Psoas muscle (tissue), 7 donors: ENCODE measurements at regions not wholly inside any gene's neighbourhood (a gene's known extent, or its start where the extent isn't known, plus 50 kb on each side); places are given as distances from the start of the nearest gene placed in this dataset.
"Not testable (repeated sequence)": the region's sequence is repeated elsewhere in the genome, so short reads cannot be mapped to it uniquely, and the experiment has no call there.

Experiments used
- ATAC-seq, 4 donors: fragments of 200-7000 bp; cut with Tn5 transposase; one replicate each; pipeline ENCODE4 v1.9.1; 2020; ENCODE audit warnings: moderate library complexity in 3 of 4, mild to moderate bottlenecking in 2 of 4
- DNase-seq, 2 donors: peaks; one replicate each; pipeline ENCODE4 v3.0.0-alpha.2; 2020
- H3K27ac ChIP-seq: fragments of 200-600 bp; one replicate; pipeline ENCODE4 v1.8.0; 2022
- H3K27me3 ChIP-seq, 3 donors: fragments of 200-600 bp in 1 of 3; one replicate each; pipeline versions ENCODE4 v1.6.1 to v1.8.0; 2013 to 2022; ENCODE audit warnings: low read length in 2 of 3, mild to moderate bottlenecking in 2 of 3, moderate library complexity in 1 of 3; ENCODE audit not compliant: insufficient read depth in 3 of 3
- H3K36me3 ChIP-seq, 2 donors: fragments of 200-600 bp in 1 of 2; one replicate each; pipeline versions ENCODE4 v1.6.1 to v1.8.0; 2013 to 2022; ENCODE audit warnings: low read depth in 1 of 2, mild to moderate bottlenecking in 1 of 2, moderate library complexity in 1 of 2; ENCODE audit not compliant: insufficient read depth in 1 of 2
- H3K4me1 ChIP-seq: fragments of 200-600 bp; one replicate; pipeline ENCODE4 v1.8.0; 2022
- H3K4me3 ChIP-seq: fragments of 200-600 bp; one replicate; pipeline ENCODE4 v1.8.0; 2022; ENCODE audit warnings: mild to moderate bottlenecking
- H3K9me3 ChIP-seq: fragments of 200-600 bp; one replicate; pipeline ENCODE4 v1.8.0; 2022
- CTCF ChIP-seq: fragments of 200-600 bp; IDR thresholded peaks from one replicate; pipeline ENCODE4 v1.8.0; 2022; ENCODE audit warnings: antibody characterized with exemption
- WGBS, 3 donors: extraction: QIAGEN DNeasy Blood & Tissue Kit; methylation state at CpG; one replicate each; pipeline versions ENCODE4 v1.1.6 to v1.1.7; 2013; 5-methylcytosine and 5-hydroxymethylcytosine counted together
- intact Hi-C, 2 donors: fragments of 100-400 bp; cut with DNase I; formaldehyde crosslinking; loops; one replicate each; pipeline versions ENCODE4 v1.11.0 to v1.14.2; 2022
- donor health status: healthy with polysubstance abuse.
- donor health status: DM: no; HTN: no; CAD: no; lungs with moderate emphysema.
- donor health status: Bipolar disorder and iron deficiency.
- donor health status: healthy.
- donor health status: DM: yes; HTN: yes; CAD: no.
- donor health status: DM: no; HTN: no; CAD: no.
- donor health status: DM: yes; HTN: yes; CAD: no.

DNA sequence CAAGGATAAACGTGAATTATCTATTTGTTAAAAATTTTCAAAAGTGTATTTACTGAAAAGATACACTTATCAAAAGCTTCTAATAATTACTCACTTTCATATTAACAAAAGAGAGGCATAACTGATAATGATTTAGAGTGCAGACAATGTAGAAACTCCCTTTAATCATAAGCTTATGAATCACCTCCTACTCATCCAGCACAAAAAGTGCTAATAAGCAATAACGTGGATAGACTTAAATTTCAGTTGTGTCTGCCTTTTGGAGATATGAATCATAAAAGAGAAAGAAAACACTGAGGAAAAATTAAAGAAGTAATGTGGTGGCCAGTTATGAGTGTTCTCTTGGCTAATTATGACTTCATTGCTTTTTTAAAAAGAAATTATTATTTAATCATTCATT lies 827.6 kb upstream of the B3GALT2 start:
- 64 to 71% (median 66%) methylated on average over 2 of the region's 2 CpGs for WGBS, 3 donors
- Histone ChIP-seq H3K36me3 (no peaks in the 10 kb centered on the region), H3K27me3 (no peaks in the 10 kb centered on the region), H3K27ac (no peak overlapping the region), H3K4me3 (no peak overlapping the region), H3K4me1 (no peaks in the 10 kb centered on the region), H3K9me3 (no peaks in the 10 kb centered on the region)
- ATAC-seq (no peak), DNase-seq (no peak)
- intact Hi-C loops: no loop called here
- TF ChIP-seq CTCF: no peak

GRCh38 chr1:194013561-194013960 lies 827.1 kb upstream of the B3GALT2 start:
- no peak for TF ChIP-seq CTCF
- ATAC-seq: no peak

DNA sequence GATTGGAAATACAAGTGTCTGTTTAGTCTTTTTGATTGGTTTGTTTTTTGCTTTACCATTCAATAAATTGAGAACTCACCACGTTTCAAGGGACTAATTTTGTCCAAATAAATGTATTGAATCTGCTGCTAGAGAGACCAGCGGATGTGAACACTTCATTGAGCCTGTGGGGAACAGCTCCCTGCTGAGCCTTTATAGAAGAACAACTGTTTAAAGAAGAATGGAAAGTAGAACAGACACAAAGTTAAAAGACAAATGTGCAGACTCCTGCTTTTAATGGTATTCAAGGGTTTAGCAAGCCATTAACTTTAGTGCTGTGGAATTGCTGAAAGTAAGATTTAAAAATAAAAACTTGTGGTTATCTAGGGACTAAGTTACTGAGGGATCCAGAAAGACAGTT lies 817.7 kb upstream of the B3GALT2 start:
- intact Hi-C loops: no loop called here
- no peak for ATAC-seq
- Histone ChIP-seq H3K4me1 (no peaks in the 10 kb centered on the region), H3K36me3 (no peaks in the 10 kb centered on the region), H3K4me3 (no peak overlapping the region), H3K27ac (no peak overlapping the region), H3K9me3 (no peaks in the 10 kb centered on the region), H3K27me3 (no peaks in the 10 kb centered on the region)
- TF ChIP-seq CTCF: no peak
- no peak for DNase-seq
- WGBS, 3 donors: 46 to 50% (median 49%) methylated on average over 2 of the region's 2 CpGs

More at GRCh38 chr1:194013561-194013960, 827.1 kb upstream of the B3GALT2 start:
- Histone ChIP-seq H3K4me1 (no peaks in the 10 kb centered on the region), H3K4me3 (no peak overlapping the region), H3K36me3 (no peaks in the 10 kb centered on the region), H3K9me3 (no peaks in the 10 kb centered on the region), H3K27ac (no peak overlapping the region), H3K27me3 (no peaks in the 10 kb centered on the region)
- 73 to 78% (median 74%) methylated on average over 2 of the region's 2 CpGs for WGBS, 3 donors
- no peak for DNase-seq
- intact Hi-C loops: no loop called here

DNA sequence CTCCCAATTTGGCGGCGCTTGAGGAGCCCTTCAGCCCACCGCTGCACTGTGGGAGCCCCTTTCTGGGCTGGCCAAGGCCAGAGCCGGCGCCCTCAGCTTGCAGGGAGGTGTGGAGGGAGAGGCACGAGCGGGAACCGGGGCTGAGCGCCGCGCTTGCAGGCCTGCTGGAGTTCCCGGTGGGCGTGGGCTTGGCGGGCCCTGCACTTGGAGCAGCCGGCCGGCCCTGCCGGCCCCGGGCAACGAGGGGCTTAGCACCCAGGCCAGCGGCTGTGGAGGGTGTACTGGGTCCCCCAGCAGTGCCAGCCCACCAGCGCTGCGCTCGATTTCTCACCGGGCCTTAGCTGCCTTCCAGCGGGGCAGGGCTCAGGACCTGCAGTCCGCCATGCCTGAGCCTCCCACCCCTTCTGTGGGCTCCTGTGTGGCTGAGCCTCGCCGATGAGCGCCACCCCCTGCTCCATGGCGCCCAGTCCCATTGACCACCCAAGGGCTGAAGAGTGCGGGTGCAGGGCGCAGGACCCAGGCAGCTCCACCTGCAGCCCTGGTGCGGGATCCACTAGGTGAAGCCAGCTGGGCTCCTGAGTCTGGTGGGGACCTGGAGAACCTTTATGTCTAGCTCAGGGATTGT lies 815.4 kb upstream of the B3GALT2 start:
- DNase-seq, H3K27me3 ChIP-seq, H3K27ac ChIP-seq, H3K4me1 ChIP-seq, intact Hi-C loops, H3K4me3 ChIP-seq, H3K36me3 ChIP-seq, H3K9me3 ChIP-seq, ATAC-seq: not testable (repeated sequence)
- WGBS, 3 donors: 95 to 97% (median 97%) methylated on average over 25 to 33 of the region's 33 CpGs

DNA sequence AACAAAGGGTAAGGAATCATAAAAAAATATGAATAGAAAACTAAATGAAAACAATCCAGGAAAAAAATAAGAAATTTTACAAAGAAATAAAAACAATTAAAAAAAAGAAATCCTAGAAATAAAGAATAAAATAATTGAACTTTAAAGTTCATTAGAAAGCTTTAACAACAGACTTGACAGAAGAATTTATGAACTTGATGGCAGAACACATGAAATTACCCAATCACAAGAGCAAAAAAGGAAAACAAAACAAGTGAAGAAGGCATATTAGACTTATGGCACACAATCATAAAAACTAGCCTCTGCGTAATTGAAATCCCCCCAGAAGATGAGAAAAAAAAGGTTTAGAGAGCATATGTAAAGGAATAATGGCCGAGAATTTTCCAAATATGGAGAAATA lies 802.5 kb upstream of the B3GALT2 start:
- no peaks in the 10 kb centered on the region for H3K4me1 ChIP-seq
- no peak overlapping the region for H3K27ac ChIP-seq
- 63 to 82% (median 64%) methylated on average over 2 of the region's 2 CpGs for WGBS, 3 donors

More for the DNA sequence above, 802.5 kb upstream of the B3GALT2 start:
- no peak overlapping the region for H3K4me3 ChIP-seq
- ATAC-seq (no peak), DNase-seq (no peak)
- intact Hi-C loops: no loop called here
- peaks cover 6% of the 10 kb centered on the region for H3K9me3 ChIP-seq
- no peaks in the 10 kb centered on the region for H3K36me3 ChIP-seq
- H3K27me3 ChIP-seq: no peaks in the 10 kb centered on the region
- no peak for TF ChIP-seq CTCF
